ENCODE measurements at regions not wholly inside any gene's neighbourhood (a gene's known extent, or its start where the extent isn't known, plus 50 kb on each side); places are given as distances from the start of the nearest gene placed in this dataset.
"Not testable (repeated sequence)": the region's sequence is repeated elsewhere in the genome, so short reads cannot be mapped to it uniquely, and the experiment has no call there.

GRCh38 chr3:88280326-88280725 is 130.6 kb downstream of the C3orf38 start:
- FAIRE-seq (no peak), DNase-seq (ENCODE audit: insufficient read length, low spot score) (no peak)
- TF ChIP-seq TAF1 (IDR thresholded peaks at IDR 0.05; ENCODE audit: low read depth, low read length) (no peak), POU2F2 (IDR thresholded peaks at IDR 0.05; ENCODE audit: low read depth, low read length) (no peak)

- FAIRE-seq: no peak
- TF ChIP-seq TAF1 (IDR thresholded peaks at IDR 0.05; ENCODE audit: low read depth, low read length): no peak
- TF ChIP-seq POLR2A (IDR thresholded peaks at IDR 0.05; ENCODE audit: low read depth, low read length): no peak
- TF ChIP-seq POU2F2 (IDR thresholded peaks at IDR 0.05; ENCODE audit: low read depth, low read length): no peak
- no peak for TF ChIP-seq POLR2AphosphoS5 (IDR thresholded peaks at IDR 0.05; ENCODE audit: low read depth, low read length)
- TF ChIP-seq SPI1 (IDR thresholded peaks at IDR 0.05; ENCODE audit: low read depth, low read length): no peak
- no peak for TF ChIP-seq PAX5 (IDR thresholded peaks at IDR 0.05; ENCODE audit: insufficient read depth, low read length, severe bottlenecking)
- no peak for DNase-seq (ENCODE audit: insufficient read length, low spot score)
Measured at GRCh38 chr3:88282528-88283241, 132.9 kb downstream of the C3orf38 start.

- TF ChIP-seq TAF1 (IDR thresholded peaks at IDR 0.05; ENCODE audit: low read depth, low read length) (no peak), PAX5 (IDR thresholded peaks at IDR 0.05; ENCODE audit: insufficient read depth, low read length, severe bottlenecking) (no peak), POLR2A (IDR thresholded peaks at IDR 0.05; ENCODE audit: low read depth, low read length) (no peak), SPI1 (IDR thresholded peaks at IDR 0.05; ENCODE audit: low read depth, low read length) (no peak), POU2F2 (IDR thresholded peaks at IDR 0.05; ENCODE audit: low read depth, low read length) (no peak), POLR2AphosphoS5 (IDR thresholded peaks at IDR 0.05; ENCODE audit: low read depth, low read length) (no peak)
- no peak for DNase-seq (ENCODE audit: insufficient read length, low spot score)
- FAIRE-seq: no peak
Measured at GRCh38 chr3:88283242-88283592, 133.5 kb downstream of the C3orf38 start.

GRCh38 chr3:88291486-88291885 is 141.7 kb downstream of the C3orf38 start:
- no peak for FAIRE-seq
- TF ChIP-seq POLR2AphosphoS5 (IDR thresholded peaks at IDR 0.05; ENCODE audit: low read depth, low read length): no peak
- TF ChIP-seq TAF1 (IDR thresholded peaks at IDR 0.05; ENCODE audit: low read depth, low read length): no peak
- no peak for TF ChIP-seq POU2F2 (IDR thresholded peaks at IDR 0.05; ENCODE audit: low read depth, low read length)
- no peak for TF ChIP-seq POLR2A (IDR thresholded peaks at IDR 0.05; ENCODE audit: low read depth, low read length)
- no peak for TF ChIP-seq PAX5 (IDR thresholded peaks at IDR 0.05; ENCODE audit: insufficient read depth, low read length, severe bottlenecking)
- TF ChIP-seq SPI1 (IDR thresholded peaks at IDR 0.05; ENCODE audit: low read depth, low read length): no peak
- no peak for DNase-seq (ENCODE audit: insufficient read length, low spot score)

GRCh38 chr3:88298189-88298588 is 148.4 kb downstream of the C3orf38 start:
- DNase-seq (ENCODE audit: insufficient read length, low spot score): no peak
- FAIRE-seq: no peak
- no peak for TF ChIP-seq SPI1 (IDR thresholded peaks at IDR 0.05; ENCODE audit: low read depth, low read length)
- no peak for TF ChIP-seq TAF1 (IDR thresholded peaks at IDR 0.05; ENCODE audit: low read depth, low read length)
- TF ChIP-seq POLR2AphosphoS5 (IDR thresholded peaks at IDR 0.05; ENCODE audit: low read depth, low read length): no peak
- TF ChIP-seq POU2F2 (IDR thresholded peaks at IDR 0.05; ENCODE audit: low read depth, low read length): no peak
- TF ChIP-seq PAX5 (IDR thresholded peaks at IDR 0.05; ENCODE audit: insufficient read depth, low read length, severe bottlenecking): no peak
- no peak for TF ChIP-seq POLR2A (IDR thresholded peaks at IDR 0.05; ENCODE audit: low read depth, low read length)

- DNase-seq (ENCODE audit: insufficient read length, low spot score) (no peak), FAIRE-seq (no peak)
- TF ChIP-seq POLR2A (IDR thresholded peaks at IDR 0.05; ENCODE audit: low read depth, low read length): no peak
- TF ChIP-seq PAX5 (IDR thresholded peaks at IDR 0.05; ENCODE audit: insufficient read depth, low read length, severe bottlenecking): no peak
- TF ChIP-seq TAF1 (IDR thresholded peaks at IDR 0.05; ENCODE audit: low read depth, low read length): no peak
- no peak for TF ChIP-seq SPI1 (IDR thresholded peaks at IDR 0.05; ENCODE audit: low read depth, low read length)
- no peak for TF ChIP-seq POU2F2 (IDR thresholded peaks at IDR 0.05; ENCODE audit: low read depth, low read length)
- TF ChIP-seq POLR2AphosphoS5 (IDR thresholded peaks at IDR 0.05; ENCODE audit: low read depth, low read length): no peak
Measured at GRCh38 chr3:88301273-88301995, 151.7 kb downstream of the C3orf38 start.

GRCh38 chr3:88301996-88302393 is 152.2 kb downstream of the C3orf38 start:
- TF ChIP-seq POLR2AphosphoS5 (IDR thresholded peaks at IDR 0.05; ENCODE audit: low read depth, low read length) (no peak), POU2F2 (IDR thresholded peaks at IDR 0.05; ENCODE audit: low read depth, low read length) (no peak), POLR2A (IDR thresholded peaks at IDR 0.05; ENCODE audit: low read depth, low read length) (no peak), SPI1 (IDR thresholded peaks at IDR 0.05; ENCODE audit: low read depth, low read length) (no peak), TAF1 (IDR thresholded peaks at IDR 0.05; ENCODE audit: low read depth, low read length) (no peak), PAX5 (IDR thresholded peaks at IDR 0.05; ENCODE audit: insufficient read depth, low read length, severe bottlenecking) (no peak)
- FAIRE-seq (no peak), DNase-seq (ENCODE audit: insufficient read length, low spot score) (no peak)

GRCh38 chr3:88303331-88303904 is 153.7 kb downstream of the C3orf38 start:
- not testable (repeated sequence) for FAIRE-seq

GRCh38 chr3:88307666-88308065 is 157.9 kb downstream of the C3orf38 start:
- DNase-seq (ENCODE audit: insufficient read length, low spot score) (no peak), FAIRE-seq (no peak)
- TF ChIP-seq SPI1 (IDR thresholded peaks at IDR 0.05; ENCODE audit: low read depth, low read length) (no peak), TAF1 (IDR thresholded peaks at IDR 0.05; ENCODE audit: low read depth, low read length) (no peak), POLR2AphosphoS5 (IDR thresholded peaks at IDR 0.05; ENCODE audit: low read depth, low read length) (no peak), POU2F2 (IDR thresholded peaks at IDR 0.05; ENCODE audit: low read depth, low read length) (no peak), POLR2A (IDR thresholded peaks at IDR 0.05; ENCODE audit: low read depth, low read length) (no peak), PAX5 (IDR thresholded peaks at IDR 0.05; ENCODE audit: insufficient read depth, low read length, severe bottlenecking) (no peak)

More at GRCh38 chr3:88303331-88303904, 153.7 kb downstream of the C3orf38 start:
- DNase-seq (ENCODE audit: insufficient read length, low spot score): not testable (repeated sequence)

Measured in GM12891 (cell line).